ENCODE measurements at regions not wholly inside any gene's neighbourhood (a gene's known extent, or its start where the extent isn't known, plus 50 kb on each side); places are given as distances from the start of the nearest gene placed in this dataset.

DNA sequence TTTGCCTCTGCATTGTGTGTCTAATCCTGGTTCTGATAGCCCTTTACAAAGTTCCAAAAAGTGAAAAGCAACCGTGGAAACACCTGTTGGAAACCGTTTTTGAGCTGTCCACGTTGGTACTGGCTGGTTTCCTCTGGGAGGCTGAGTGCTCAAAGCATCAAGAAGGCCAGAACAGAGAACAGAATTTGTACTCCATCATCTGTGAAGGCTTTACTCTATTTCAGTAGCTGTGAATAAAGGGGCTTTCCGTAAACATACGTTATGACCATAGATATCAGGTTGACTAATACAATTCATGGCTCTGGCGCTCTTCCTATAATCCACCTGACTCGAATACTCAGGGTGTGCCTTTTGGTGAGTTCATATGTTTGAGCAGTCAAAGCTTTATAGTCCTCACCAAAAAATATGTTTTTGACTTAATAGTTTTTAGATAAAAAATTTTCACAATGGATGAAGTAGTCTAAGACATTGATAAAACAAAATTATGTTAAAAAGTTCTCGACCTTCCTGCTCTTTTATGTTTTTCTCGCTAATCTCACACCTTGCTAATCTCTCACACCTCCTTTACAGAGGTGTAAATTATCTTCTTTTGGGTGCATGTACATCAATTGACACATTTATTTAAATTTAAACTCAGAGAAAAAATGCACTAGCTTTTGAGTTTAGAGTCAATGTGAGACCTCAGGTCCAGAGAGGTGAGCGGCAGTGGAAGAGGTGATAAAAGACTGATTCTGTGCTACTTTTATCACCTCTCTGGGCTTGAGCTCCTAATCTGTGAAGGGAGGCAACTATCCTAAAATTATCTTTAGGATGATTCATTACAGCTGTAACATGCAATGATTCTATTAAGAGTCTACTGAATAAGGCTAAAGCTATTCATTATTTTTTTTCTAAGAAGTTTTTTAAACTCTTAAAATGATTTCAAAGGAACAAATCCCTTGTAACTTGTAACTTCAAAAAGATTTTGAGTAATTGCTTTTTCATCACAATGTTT lies 65.3 kb downstream of the CXCR4 start (continued):
- TF ChIP-seq ZNF207 (IDR thresholded peaks at IDR 0.05; ENCODE audit: borderline replicate concordance) (no peak), ESRRA (IDR thresholded peaks at IDR 0.05; ENCODE audit: low read length) (no peak), CHD4 (IDR thresholded peaks at IDR 0.05) (no peak), RAD21 (IDR thresholded peaks at IDR 0.05; ENCODE audit: insufficient read depth, low read depth, low read length) (0 out of 2 replicates have a peak, but pooled peaks have one; percentile 1), PML (IDR thresholded peaks at IDR 0.05; ENCODE audit: low read length) (no peak), TCF12 (IDR thresholded peaks at IDR 0.05; ENCODE audit: low read depth, low read length) (0 out of 2 replicates have a peak, but pooled peaks have one; percentile 14), YBX1 (IDR thresholded peaks at IDR 0.05) (no peak), EP300 (IDR thresholded peaks at IDR 0.05; ENCODE audit: borderline replicate concordance in 1 of 2, control insufficient read depth in 1 of 2, low read depth in 2 of 2, low read length in 2 of 2) (peak in 1 of 2 experiments; percentile 77; a peak in 2 of 4 replicates), CBX3 (IDR thresholded peaks at IDR 0.05; ENCODE audit: borderline replicate concordance, low read depth) (no peak), NRF1 (conservative IDR thresholded peaks at IDR 0.05; ENCODE audit: low read depth, low read length) (no peak), MTA2 (IDR thresholded peaks at IDR 0.05; ENCODE audit: low read depth) (peak; percentile 90), RCOR1 (conservative IDR thresholded peaks at IDR 0.05; ENCODE audit: low read depth, low read length) (no peak), SPI1 (IDR thresholded peaks at IDR 0.05; ENCODE audit: borderline replicate concordance, insufficient read depth, low read depth, low read length) (no peak), POU2F2 (IDR thresholded peaks at IDR 0.05; ENCODE audit: borderline replicate concordance, low read depth, low read length) (0 out of 3 replicates have a peak, but pooled peaks have one; percentile 23)
- TF ChIP-seq, protein P1, sequence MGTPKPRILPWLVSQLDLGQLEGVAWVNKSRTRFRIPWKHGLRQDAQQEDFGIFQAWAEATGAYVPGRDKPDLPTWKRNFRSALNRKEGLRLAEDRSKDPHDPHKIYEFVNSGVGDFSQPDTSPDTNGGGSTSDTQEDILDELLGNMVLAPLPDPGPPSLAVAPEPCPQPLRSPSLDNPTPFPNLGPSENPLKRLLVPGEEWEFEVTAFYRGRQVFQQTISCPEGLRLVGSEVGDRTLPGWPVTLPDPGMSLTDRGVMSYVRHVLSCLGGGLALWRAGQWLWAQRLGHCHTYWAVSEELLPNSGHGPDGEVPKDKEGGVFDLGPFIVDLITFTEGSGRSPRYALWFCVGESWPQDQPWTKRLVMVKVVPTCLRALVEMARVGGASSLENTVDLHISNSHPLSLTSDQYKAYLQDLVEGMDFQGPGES (IDR thresholded peaks at IDR 0.05): no peak
- TF ChIP-seq, protein P2, sequence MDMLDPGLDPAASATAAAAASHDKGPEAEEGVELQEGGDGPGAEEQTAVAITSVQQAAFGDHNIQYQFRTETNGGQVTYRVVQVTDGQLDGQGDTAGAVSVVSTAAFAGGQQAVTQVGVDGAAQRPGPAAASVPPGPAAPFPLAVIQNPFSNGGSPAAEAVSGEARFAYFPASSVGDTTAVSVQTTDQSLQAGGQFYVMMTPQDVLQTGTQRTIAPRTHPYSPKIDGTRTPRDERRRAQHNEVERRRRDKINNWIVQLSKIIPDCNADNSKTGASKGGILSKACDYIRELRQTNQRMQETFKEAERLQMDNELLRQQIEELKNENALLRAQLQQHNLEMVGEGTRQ (IDR thresholded peaks at IDR 0.05; ENCODE audit: borderline replicate concordance, low read depth, low read length): no peak
- TF ChIP-seq, protein P3, sequence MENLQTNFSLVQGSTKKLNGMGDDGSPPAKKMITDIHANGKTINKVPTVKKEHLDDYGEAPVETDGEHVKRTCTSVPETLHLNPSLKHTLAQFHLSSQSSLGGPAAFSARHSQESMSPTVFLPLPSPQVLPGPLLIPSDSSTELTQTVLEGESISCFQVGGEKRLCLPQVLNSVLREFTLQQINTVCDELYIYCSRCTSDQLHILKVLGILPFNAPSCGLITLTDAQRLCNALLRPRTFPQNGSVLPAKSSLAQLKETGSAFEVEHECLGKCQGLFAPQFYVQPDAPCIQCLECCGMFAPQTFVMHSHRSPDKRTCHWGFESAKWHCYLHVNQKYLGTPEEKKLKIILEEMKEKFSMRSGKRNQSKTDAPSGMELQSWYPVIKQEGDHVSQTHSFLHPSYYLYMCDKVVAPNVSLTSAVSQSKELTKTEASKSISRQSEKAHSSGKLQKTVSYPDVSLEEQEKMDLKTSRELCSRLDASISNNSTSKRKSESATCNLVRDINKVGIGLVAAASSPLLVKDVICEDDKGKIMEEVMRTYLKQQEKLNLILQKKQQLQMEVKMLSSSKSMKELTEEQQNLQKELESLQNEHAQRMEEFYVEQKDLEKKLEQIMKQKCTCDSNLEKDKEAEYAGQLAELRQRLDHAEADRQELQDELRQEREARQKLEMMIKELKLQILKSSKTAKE (IDR thresholded peaks at IDR 0.05; ENCODE audit: low read depth, poor library complexity, severe bottlenecking): no peak
- TF ChIP-seq, protein P4, sequence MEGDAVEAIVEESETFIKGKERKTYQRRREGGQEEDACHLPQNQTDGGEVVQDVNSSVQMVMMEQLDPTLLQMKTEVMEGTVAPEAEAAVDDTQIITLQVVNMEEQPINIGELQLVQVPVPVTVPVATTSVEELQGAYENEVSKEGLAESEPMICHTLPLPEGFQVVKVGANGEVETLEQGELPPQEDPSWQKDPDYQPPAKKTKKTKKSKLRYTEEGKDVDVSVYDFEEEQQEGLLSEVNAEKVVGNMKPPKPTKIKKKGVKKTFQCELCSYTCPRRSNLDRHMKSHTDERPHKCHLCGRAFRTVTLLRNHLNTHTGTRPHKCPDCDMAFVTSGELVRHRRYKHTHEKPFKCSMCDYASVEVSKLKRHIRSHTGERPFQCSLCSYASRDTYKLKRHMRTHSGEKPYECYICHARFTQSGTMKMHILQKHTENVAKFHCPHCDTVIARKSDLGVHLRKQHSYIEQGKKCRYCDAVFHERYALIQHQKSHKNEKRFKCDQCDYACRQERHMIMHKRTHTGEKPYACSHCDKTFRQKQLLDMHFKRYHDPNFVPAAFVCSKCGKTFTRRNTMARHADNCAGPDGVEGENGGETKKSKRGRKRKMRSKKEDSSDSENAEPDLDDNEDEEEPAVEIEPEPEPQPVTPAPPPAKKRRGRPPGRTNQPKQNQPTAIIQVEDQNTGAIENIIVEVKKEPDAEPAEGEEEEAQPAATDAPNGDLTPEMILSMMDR (IDR thresholded peaks at IDR 0.05 in 2 of 3, conservative IDR thresholded peaks at IDR 0.05 in 1 of 3; ENCODE audit: control insufficient read depth in 2 of 3, extremely low read depth in 1 of 3, insufficient read depth in 1 of 3, low read depth in 3 of 3, low read length in 3 of 3): no peak
- TF ChIP-seq, protein P5, sequence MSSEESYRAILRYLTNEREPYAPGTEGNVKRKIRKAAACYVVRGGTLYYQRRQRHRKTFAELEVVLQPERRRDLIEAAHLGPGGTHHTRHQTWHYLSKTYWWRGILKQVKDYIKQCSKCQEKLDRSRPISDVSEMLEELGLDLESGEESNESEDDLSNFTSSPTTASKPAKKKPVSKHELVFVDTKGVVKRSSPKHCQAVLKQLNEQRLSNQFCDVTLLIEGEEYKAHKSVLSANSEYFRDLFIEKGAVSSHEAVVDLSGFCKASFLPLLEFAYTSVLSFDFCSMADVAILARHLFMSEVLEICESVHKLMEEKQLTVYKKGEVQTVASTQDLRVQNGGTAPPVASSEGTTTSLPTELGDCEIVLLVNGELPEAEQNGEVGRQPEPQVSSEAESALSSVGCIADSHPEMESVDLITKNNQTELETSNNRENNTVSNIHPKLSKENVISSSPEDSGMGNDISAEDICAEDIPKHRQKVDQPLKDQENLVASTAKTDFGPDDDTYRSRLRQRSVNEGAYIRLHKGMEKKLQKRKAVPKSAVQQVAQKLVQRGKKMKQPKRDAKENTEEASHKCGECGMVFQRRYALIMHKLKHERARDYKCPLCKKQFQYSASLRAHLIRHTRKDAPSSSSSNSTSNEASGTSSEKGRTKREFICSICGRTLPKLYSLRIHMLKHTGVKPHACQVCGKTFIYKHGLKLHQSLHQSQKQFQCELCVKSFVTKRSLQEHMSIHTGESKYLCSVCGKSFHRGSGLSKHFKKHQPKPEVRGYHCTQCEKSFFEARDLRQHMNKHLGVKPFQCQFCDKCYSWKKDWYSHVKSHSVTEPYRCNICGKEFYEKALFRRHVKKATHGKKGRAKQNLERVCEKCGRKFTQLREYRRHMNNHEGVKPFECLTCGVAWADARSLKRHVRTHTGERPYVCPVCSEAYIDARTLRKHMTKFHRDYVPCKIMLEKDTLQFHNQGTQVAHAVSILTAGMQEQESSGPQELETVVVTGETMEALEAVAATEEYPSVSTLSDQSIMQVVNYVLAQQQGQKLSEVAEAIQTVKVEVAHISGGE (CRISPR knock-in tag; IDR thresholded peaks at IDR 0.05): no peak
